Duodenal mucosa (tissue), 2 donors: ENCODE measurements at regions not wholly inside any gene's neighbourhood (a gene's known extent, or its start where the extent isn't known, plus 50 kb on each side); places are given as distances from the start of the nearest gene placed in this dataset.

Experiments used
- H3K27ac ChIP-seq: one replicate; pipeline ENCODE4 v1.7.0; 2013; ENCODE audit warnings: low read depth, low read length
- H3K27me3 ChIP-seq, 2 donors: one replicate each; pipeline ENCODE4 v1.7.0; 2013; ENCODE audit warnings: low read length in 2 of 2, control low read depth in 1 of 2; ENCODE audit not compliant: insufficient read depth in 2 of 2, control insufficient read depth in 1 of 2
- H3K36me3 ChIP-seq, 2 donors: one replicate each; pipeline ENCODE4 v1.7.0; 2013; ENCODE audit warnings: low read length in 2 of 2, control low read depth in 1 of 2; ENCODE audit not compliant: insufficient read depth in 2 of 2, control insufficient read depth in 1 of 2
- H3K4me1 ChIP-seq, 2 donors: one replicate each; pipeline ENCODE4 v1.7.0; 2013; ENCODE audit warnings: low read length in 2 of 2, control low read depth in 1 of 2; ENCODE audit not compliant: insufficient read depth in 2 of 2, control insufficient read depth in 1 of 2
- H3K4me3 ChIP-seq, 2 donors: one replicate each; pipeline ENCODE4 v1.7.0; 2013; ENCODE audit warnings: low read length in 2 of 2, low read depth in 1 of 2
- H3K9ac ChIP-seq, 2 donors: one replicate each; pipeline ENCODE4 v1.7.0; 2013; ENCODE audit warnings: low read length in 2 of 2, low read depth in 1 of 2
- H3K9me3 ChIP-seq, 2 donors: one replicate each; pipeline ENCODE4 v1.7.0; 2013; ENCODE audit warnings: low read length in 2 of 2, control low read depth in 1 of 2; ENCODE audit not compliant: control insufficient read depth in 1 of 2

- no peaks in the 10 kb centered on the region for H3K27me3 ChIP-seq
- no peak overlapping the region for H3K27ac ChIP-seq
- H3K4me3 ChIP-seq, result no peak overlapping the region
- peaks cover 6 to 17% of the 10 kb centered on the region in 2 donors for H3K4me1 ChIP-seq
- no peak overlapping the region for H3K9ac ChIP-seq
- H3K9me3 ChIP-seq, result no peaks in the 10 kb centered on the region
- H3K36me3 ChIP-seq, result no peaks in the 10 kb centered on the region
Measured at GRCh38 chr4:104418286-104418685, 76.4 kb downstream of the CXXC4 start.

GRCh38 chr4:104417357-104417882 lies 77.3 kb downstream of the CXXC4 start:
- Histone ChIP-seq H3K27me3 (no peaks in the 10 kb centered on the region), H3K9ac (no peak overlapping the region), H3K36me3 (no peaks in the 10 kb centered on the region), H3K4me1 (peaks cover 6 to 17% of the 10 kb centered on the region in 2 donors), H3K4me3 (peak overlapping the region in 1 of 2 donors; percentile 30), H3K27ac (peak overlapping the region; percentile 25), H3K9me3 (no peaks in the 10 kb centered on the region)

GRCh38 chr4:104416725-104417356 lies 77.9 kb downstream of the CXXC4 start:
- H3K4me3 ChIP-seq, result peak overlapping the region in 1 of 2 donors; percentile 30
- H3K27me3 ChIP-seq, result no peaks in the 10 kb centered on the region
- no peaks in the 10 kb centered on the region for H3K36me3 ChIP-seq
- peaks cover 6 to 17% of the 10 kb centered on the region in 2 donors for H3K4me1 ChIP-seq
- peak overlapping the region; percentile 25 for H3K27ac ChIP-seq
- no peak overlapping the region for H3K9ac ChIP-seq
- H3K9me3 ChIP-seq, result no peaks in the 10 kb centered on the region

- H3K9ac ChIP-seq, result no peak overlapping the region
- H3K9me3 ChIP-seq, result no peaks in the 10 kb centered on the region
- no peak overlapping the region for H3K4me3 ChIP-seq
- no peak overlapping the region for H3K27ac ChIP-seq
- H3K36me3 ChIP-seq, result no peaks in the 10 kb centered on the region
- no peaks in the 10 kb centered on the region for H3K27me3 ChIP-seq
- H3K4me1 ChIP-seq, result peaks cover 6 to 21% of the 10 kb centered on the region in 2 donors
Measured at GRCh38 chr4:104413487-104413886, 81.2 kb downstream of the CXXC4 start.

- H3K9me3 ChIP-seq, result no peaks in the 10 kb centered on the region
- no peak overlapping the region for H3K9ac ChIP-seq
- H3K36me3 ChIP-seq, result no peaks in the 10 kb centered on the region
- no peaks in the 10 kb centered on the region for H3K27me3 ChIP-seq
- no peak overlapping the region for H3K4me3 ChIP-seq
- peaks cover 5 to 18% of the 10 kb centered on the region in 2 donors for H3K4me1 ChIP-seq
- H3K27ac ChIP-seq, result no peak overlapping the region
Measured at GRCh38 chr4:104412344-104412743, 82.3 kb downstream of the CXXC4 start.

- no peaks in the 10 kb centered on the region for H3K36me3 ChIP-seq
- no peaks in the 10 kb centered on the region for H3K9me3 ChIP-seq
- no peak overlapping the region for H3K4me3 ChIP-seq
- H3K27me3 ChIP-seq, result no peaks in the 10 kb centered on the region
- peaks cover 0 to 11% of the 10 kb centered on the region in 2 donors for H3K4me1 ChIP-seq
- no peak overlapping the region for H3K9ac ChIP-seq
- no peak overlapping the region for H3K27ac ChIP-seq
Measured at GRCh38 chr4:104411502-104411901, 83.2 kb downstream of the CXXC4 start.

- Histone ChIP-seq H3K4me3 (no peak overlapping the region), H3K4me1 (peaks cover 0 to 4% of the 10 kb centered on the region in 2 donors), H3K9me3 (no peaks in the 10 kb centered on the region), H3K27ac (no peak overlapping the region), H3K27me3 (no peaks in the 10 kb centered on the region), H3K9ac (no peak overlapping the region), H3K36me3 (no peaks in the 10 kb centered on the region)
Measured at GRCh38 chr4:104408878-104409277, 85.8 kb downstream of the CXXC4 start.

- H3K27ac ChIP-seq, result no peak overlapping the region
- peaks cover 0 to 4% of the 10 kb centered on the region in 2 donors for H3K4me1 ChIP-seq
- no peaks in the 10 kb centered on the region for H3K36me3 ChIP-seq
- no peak overlapping the region for H3K4me3 ChIP-seq
- no peak overlapping the region for H3K9ac ChIP-seq
- H3K9me3 ChIP-seq, result no peaks in the 10 kb centered on the region
- no peaks in the 10 kb centered on the region for H3K27me3 ChIP-seq
Measured at GRCh38 chr4:104404361-104404760, 90.3 kb downstream of the CXXC4 start.

- Histone ChIP-seq H3K9ac (no peak overlapping the region), H3K4me3 (no peak overlapping the region), H3K27ac (no peak overlapping the region)
Measured at GRCh38 chr4:104395168-104395614, 99.5 kb downstream of the CXXC4 start.

GRCh38 chr4:104394406-104395167 lies 100.1 kb downstream of the CXXC4 start:
- H3K36me3 ChIP-seq, result no peaks in the 10 kb centered on the region
- H3K27ac ChIP-seq, result no peak overlapping the region
- no peaks in the 10 kb centered on the region for H3K9me3 ChIP-seq
- peak overlapping the region in 1 of 2 donors; percentile 15 for H3K4me3 ChIP-seq
- no peaks in the 10 kb centered on the region for H3K4me1 ChIP-seq
- no peak overlapping the region for H3K9ac ChIP-seq
- H3K27me3 ChIP-seq, result no peaks in the 10 kb centered on the region

More at GRCh38 chr4:104395168-104395614, 99.5 kb downstream of the CXXC4 start:
- no peaks in the 10 kb centered on the region for H3K9me3 ChIP-seq
- no peaks in the 10 kb centered on the region for H3K27me3 ChIP-seq
- H3K4me1 ChIP-seq, result no peaks in the 10 kb centered on the region
- no peaks in the 10 kb centered on the region for H3K36me3 ChIP-seq
